ENCODE measurements at regions not wholly inside any gene's neighbourhood (a gene's known extent, or its start where the extent isn't known, plus 50 kb on each side); places are given as distances from the start of the nearest gene placed in this dataset.

DNA sequence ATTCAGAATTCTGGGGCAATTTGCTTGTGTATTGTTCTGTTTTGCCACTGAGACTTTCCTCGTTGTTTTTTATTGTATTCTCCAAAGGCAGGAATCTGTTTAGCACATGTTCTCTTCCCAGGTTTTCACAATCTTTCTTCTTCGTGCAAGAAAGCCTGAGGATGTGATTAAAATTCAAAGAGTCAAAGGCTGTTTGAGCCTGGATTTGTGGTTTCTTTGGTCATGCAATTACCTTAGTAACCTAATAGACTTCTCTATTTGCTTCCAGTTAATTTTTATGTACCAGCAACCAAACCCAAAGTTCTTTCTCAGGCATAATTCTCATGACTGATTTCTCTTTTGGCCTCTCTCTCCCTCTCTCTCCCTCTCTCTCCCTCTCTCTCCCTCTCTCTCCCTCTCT lies 1420.1 kb upstream of the TENM3 start:
- no peak overlapping the region for H2AK5ac ChIP-seq (ENCODE audit: low read length, severe bottlenecking)
- H2BK5ac ChIP-seq (ENCODE audit: low read depth, low read length, poor library complexity, severe bottlenecking), result no peak overlapping the region
- peaks cover 4% of the 10 kb centered on the region for H3K4me1 ChIP-seq (ENCODE audit: control insufficient read depth, insufficient read depth, low read depth, low read length)
- no peak overlapping the region for H3K9ac ChIP-seq (ENCODE audit: low read length)
- H3K4ac ChIP-seq (ENCODE audit: low read depth in 1 of 2, low read length in 2 of 2), result no peak overlapping the region
- no peak overlapping the region for H3K14ac ChIP-seq (ENCODE audit: low read length in 2 of 2)
- H3K4me2 ChIP-seq (ENCODE audit: low read length, poor library complexity, severe bottlenecking), result no peak overlapping the region
- H3K9me3 ChIP-seq (ENCODE audit: control insufficient read depth, low read length), result peaks cover 6% of the 10 kb centered on the region
- H3K79me1 ChIP-seq (replicated peaks; ENCODE audit: low read length, poor library complexity, severe bottlenecking), result no peaks in the 10 kb centered on the region
- no peak overlapping the region for H3K4me3 ChIP-seq (ENCODE audit: insufficient read depth in 1 of 2, low read depth in 1 of 2, low read length in 2 of 2)
- no peak overlapping the region for H4K91ac ChIP-seq (ENCODE audit: low read length)
- no peaks in the 10 kb centered on the region for H3K27me3 ChIP-seq (ENCODE audit: control insufficient read depth in 1 of 2, insufficient read depth in 1 of 2, low read length in 2 of 2)
- H3K27ac ChIP-seq (ENCODE audit: low read length, poor library complexity, severe bottlenecking), result no peak overlapping the region
- no peak overlapping the region for H2BK120ac ChIP-seq (ENCODE audit: low read depth, low read length)
- H2AFZ ChIP-seq (ENCODE audit: low read depth, low read length), result no peak overlapping the region
- no CpG with 5 or more reads among the region's 2 CpGs for WGBS
- no peak overlapping the region for H4K8ac ChIP-seq (ENCODE audit: low read length)
- H3K18ac ChIP-seq (ENCODE audit: low read depth in 1 of 2, low read length in 2 of 2), result no peak overlapping the region
- H3K23ac ChIP-seq (ENCODE audit: low read length in 2 of 2), result no peak overlapping the region
- DNase-seq, result no peak
- no peak overlapping the region for H2BK12ac ChIP-seq (ENCODE audit: low read length in 2 of 2)
- no peaks in the 10 kb centered on the region for H3K36me3 ChIP-seq (ENCODE audit: control insufficient read depth in 1 of 2, insufficient read depth in 2 of 2, low read depth in 1 of 2, low read length in 2 of 2)
- no peak overlapping the region for H2BK15ac ChIP-seq (ENCODE audit: low read depth, poor library complexity, severe bottlenecking)

DNA sequence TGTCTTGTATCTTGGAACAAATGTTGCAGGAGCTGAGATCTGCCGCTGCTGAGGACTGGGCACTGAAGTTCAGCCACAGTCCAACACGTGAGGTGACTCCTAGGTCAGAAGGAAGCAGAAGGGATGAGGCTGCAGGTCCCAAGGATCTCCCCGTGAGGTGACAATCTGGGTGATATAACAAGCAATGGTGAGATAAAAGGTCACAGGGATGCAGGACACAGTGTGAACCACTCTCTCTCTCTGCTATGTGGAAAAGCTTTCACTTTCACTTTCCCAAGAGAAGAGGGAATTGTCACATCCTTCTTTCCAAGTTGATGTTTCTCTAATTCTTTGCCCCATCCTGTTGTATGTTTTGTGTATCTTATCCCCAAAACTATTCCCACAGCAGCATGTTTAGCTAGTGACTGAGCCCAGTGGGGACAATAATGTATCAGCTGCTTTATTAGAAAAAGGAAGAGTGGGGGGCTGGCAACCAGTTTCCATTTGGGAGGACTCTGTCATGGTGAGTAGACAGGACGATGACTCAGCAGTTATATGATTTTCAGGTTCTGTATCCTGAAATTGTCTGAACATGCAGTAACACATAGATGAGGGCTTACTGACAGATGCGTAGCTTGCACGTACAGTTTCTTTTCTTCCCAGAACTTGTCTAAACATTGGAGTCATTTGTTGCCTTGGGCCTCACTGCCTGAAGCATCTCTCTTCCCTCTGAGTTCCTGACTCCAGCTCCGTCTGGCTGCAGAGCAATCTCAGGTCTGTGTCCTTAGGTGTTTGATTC lies 1415.8 kb upstream of the TENM3 start:
- Histone ChIP-seq H3K9me3 (ENCODE audit: control insufficient read depth, low read length) (peaks cover 6% of the 10 kb centered on the region), H2AK5ac (ENCODE audit: low read length, severe bottlenecking) (peak overlapping the region; percentile 26), H3K4ac (ENCODE audit: low read depth in 1 of 2, low read length in 2 of 2) (peak overlapping the region in 1 of 2 experiments; percentile 24), H2BK5ac (ENCODE audit: low read depth, low read length, poor library complexity, severe bottlenecking) (no peak overlapping the region), H3K14ac (ENCODE audit: low read length in 2 of 2) (no peak overlapping the region), H3K79me1 (replicated peaks; ENCODE audit: low read length, poor library complexity, severe bottlenecking) (no peaks in the 10 kb centered on the region), H3K9ac (ENCODE audit: low read length) (peak overlapping the region; percentile 79), H2AFZ (ENCODE audit: low read depth, low read length) (peak overlapping the region; percentile 94), H3K23ac (ENCODE audit: low read length in 2 of 2) (no peak overlapping the region), H3K4me1 (ENCODE audit: control insufficient read depth, insufficient read depth, low read depth, low read length) (peaks cover 4% of the 10 kb centered on the region), H3K27me3 (ENCODE audit: control insufficient read depth in 1 of 2, insufficient read depth in 1 of 2, low read length in 2 of 2) (no peaks in the 10 kb centered on the region), H2BK15ac (ENCODE audit: low read depth, poor library complexity, severe bottlenecking) (no peak overlapping the region), H4K91ac (ENCODE audit: low read length) (no peak overlapping the region), H3K18ac (ENCODE audit: low read depth in 1 of 2, low read length in 2 of 2) (peak overlapping the region in 1 of 2 experiments; percentile 14), H3K4me3 (ENCODE audit: insufficient read depth in 1 of 2, low read depth in 1 of 2, low read length in 2 of 2) (peak overlapping the region in 1 of 2 experiments; percentile 81), H3K4me2 (ENCODE audit: low read length, poor library complexity, severe bottlenecking) (no peak overlapping the region), H3K36me3 (ENCODE audit: control insufficient read depth in 1 of 2, insufficient read depth in 2 of 2, low read depth in 1 of 2, low read length in 2 of 2) (no peaks in the 10 kb centered on the region), H4K8ac (ENCODE audit: low read length) (peak overlapping the region; percentile 31), H3K27ac (ENCODE audit: low read length, poor library complexity, severe bottlenecking) (peak overlapping the region; percentile 25), H2BK120ac (ENCODE audit: low read depth, low read length) (no peak overlapping the region), H2BK12ac (ENCODE audit: low read length in 2 of 2) (no peak overlapping the region)
- WGBS, result 72% methylated on average over 6 of the region's 7 CpGs
- DNase-seq, result peak; percentile 56

DNA sequence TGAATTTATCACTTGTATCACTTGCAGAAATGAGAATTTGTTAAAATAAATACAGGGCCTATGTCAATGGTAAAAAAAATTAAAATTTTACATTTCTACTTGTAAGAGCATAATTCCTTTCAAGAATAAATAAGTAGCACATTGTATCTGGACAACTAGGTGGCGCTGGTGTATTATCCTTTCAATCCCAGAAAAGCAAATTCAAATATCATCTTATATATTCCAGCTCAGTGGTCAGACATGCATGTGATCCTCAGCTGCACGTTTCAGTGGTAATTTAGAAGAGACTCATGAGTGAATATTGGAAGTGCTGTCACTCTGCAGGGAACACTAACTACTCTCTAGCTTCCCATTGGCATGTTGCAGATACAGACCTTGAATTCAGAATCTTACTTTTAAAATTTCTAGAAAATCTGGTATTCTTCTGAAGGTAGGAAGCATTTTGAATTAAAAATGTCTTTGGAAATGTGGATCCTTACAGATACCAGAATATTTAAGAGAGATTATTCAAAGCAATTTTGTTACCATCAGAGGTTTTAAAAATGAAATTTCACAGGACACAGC lies 1414.7 kb upstream of the TENM3 start:
- no peak overlapping the region for H2BK5ac ChIP-seq (ENCODE audit: low read depth, low read length, poor library complexity, severe bottlenecking)
- H3K18ac ChIP-seq (ENCODE audit: low read depth in 1 of 2, low read length in 2 of 2), result no peak overlapping the region
- no peak overlapping the region for H2AFZ ChIP-seq (ENCODE audit: low read depth, low read length)
- DNase-seq, result peak; percentile 57
- no peak overlapping the region for H2BK120ac ChIP-seq (ENCODE audit: low read depth, low read length)
- no peak overlapping the region for H3K4me2 ChIP-seq (ENCODE audit: low read length, poor library complexity, severe bottlenecking)
- no peaks in the 10 kb centered on the region for H3K36me3 ChIP-seq (ENCODE audit: control insufficient read depth in 1 of 2, insufficient read depth in 2 of 2, low read depth in 1 of 2, low read length in 2 of 2)
- H3K9me3 ChIP-seq (ENCODE audit: control insufficient read depth, low read length), result peaks cover 6% of the 10 kb centered on the region
- no peak overlapping the region for H3K23ac ChIP-seq (ENCODE audit: low read length in 2 of 2)
- no peak overlapping the region for H3K4ac ChIP-seq (ENCODE audit: low read depth in 1 of 2, low read length in 2 of 2)
- H2BK15ac ChIP-seq (ENCODE audit: low read depth, poor library complexity, severe bottlenecking), result no peak overlapping the region
- no peaks in the 10 kb centered on the region for H3K79me1 ChIP-seq (replicated peaks; ENCODE audit: low read length, poor library complexity, severe bottlenecking)
- no peak overlapping the region for H2BK12ac ChIP-seq (ENCODE audit: low read length in 2 of 2)
- no peaks in the 10 kb centered on the region for H3K27me3 ChIP-seq (ENCODE audit: control insufficient read depth in 1 of 2, insufficient read depth in 1 of 2, low read length in 2 of 2)
- H3K9ac ChIP-seq (ENCODE audit: low read length), result no peak overlapping the region
- H3K4me1 ChIP-seq (ENCODE audit: control insufficient read depth, insufficient read depth, low read depth, low read length), result peaks cover 4% of the 10 kb centered on the region
- H4K8ac ChIP-seq (ENCODE audit: low read length), result no peak overlapping the region
- 0% methylated on average over 2 of the region's 2 CpGs for WGBS
- no peak overlapping the region for H3K4me3 ChIP-seq (ENCODE audit: insufficient read depth in 1 of 2, low read depth in 1 of 2, low read length in 2 of 2)
- H4K91ac ChIP-seq (ENCODE audit: low read length), result no peak overlapping the region
- no peak overlapping the region for H2AK5ac ChIP-seq (ENCODE audit: low read length, severe bottlenecking)
- H3K27ac ChIP-seq (ENCODE audit: low read length, poor library complexity, severe bottlenecking), result no peak overlapping the region
- H3K14ac ChIP-seq (ENCODE audit: low read length in 2 of 2), result no peak overlapping the region

DNA sequence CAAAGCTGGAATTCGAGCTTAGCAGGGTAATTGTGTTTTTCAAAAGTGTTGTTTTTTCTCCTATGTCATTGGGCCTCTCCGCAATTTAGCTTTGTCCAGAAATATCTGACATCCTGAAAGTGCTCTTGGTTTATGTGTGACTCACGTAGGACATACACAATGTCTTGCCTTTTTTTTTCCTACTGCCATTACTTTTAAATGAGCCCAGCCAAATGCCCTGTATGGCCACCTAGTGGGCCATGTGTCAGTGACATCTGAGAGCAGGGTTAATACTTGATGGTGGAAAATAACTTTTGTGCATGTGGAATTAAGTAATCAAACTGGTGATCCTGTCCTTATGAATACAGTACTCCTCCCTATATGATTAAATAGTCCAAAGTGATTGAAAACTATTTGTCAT lies 1411.1 kb upstream of the TENM3 start:
- 39% methylated on average over 3 of the region's 3 CpGs for WGBS
- Histone ChIP-seq H3K14ac (ENCODE audit: low read length in 2 of 2) (no peak overlapping the region), H3K36me3 (ENCODE audit: control insufficient read depth in 1 of 2, insufficient read depth in 2 of 2, low read depth in 1 of 2, low read length in 2 of 2) (no peaks in the 10 kb centered on the region)

More for the DNA sequence above, 1411.1 kb upstream of the TENM3 start:
- no peak overlapping the region for H3K18ac ChIP-seq (ENCODE audit: low read depth in 1 of 2, low read length in 2 of 2)
- H3K4me3 ChIP-seq (ENCODE audit: insufficient read depth in 1 of 2, low read depth in 1 of 2, low read length in 2 of 2), result no peak overlapping the region
- H3K27me3 ChIP-seq (ENCODE audit: control insufficient read depth in 1 of 2, insufficient read depth in 1 of 2, low read length in 2 of 2), result no peaks in the 10 kb centered on the region
- no peak overlapping the region for H3K4ac ChIP-seq (ENCODE audit: low read depth in 1 of 2, low read length in 2 of 2)
- no peak overlapping the region for H3K9ac ChIP-seq (ENCODE audit: low read length)
- H2AK5ac ChIP-seq (ENCODE audit: low read length, severe bottlenecking), result no peak overlapping the region
- no peaks in the 10 kb centered on the region for H3K9me3 ChIP-seq (ENCODE audit: control insufficient read depth, low read length)
- no peak overlapping the region for H4K8ac ChIP-seq (ENCODE audit: low read length)
- peaks cover 4% of the 10 kb centered on the region for H3K4me1 ChIP-seq (ENCODE audit: control insufficient read depth, insufficient read depth, low read depth, low read length)
- no peak overlapping the region for H3K4me2 ChIP-seq (ENCODE audit: low read length, poor library complexity, severe bottlenecking)
- no peak overlapping the region for H2AFZ ChIP-seq (ENCODE audit: low read depth, low read length)
- no peak overlapping the region for H2BK5ac ChIP-seq (ENCODE audit: low read depth, low read length, poor library complexity, severe bottlenecking)
- H2BK12ac ChIP-seq (ENCODE audit: low read length in 2 of 2), result no peak overlapping the region
- H4K91ac ChIP-seq (ENCODE audit: low read length), result no peak overlapping the region
- H3K79me1 ChIP-seq (replicated peaks; ENCODE audit: low read length, poor library complexity, severe bottlenecking), result no peaks in the 10 kb centered on the region
- no peak overlapping the region for H2BK15ac ChIP-seq (ENCODE audit: low read depth, poor library complexity, severe bottlenecking)
- H2BK120ac ChIP-seq (ENCODE audit: low read depth, low read length), result no peak overlapping the region
- H3K23ac ChIP-seq (ENCODE audit: low read length in 2 of 2), result no peak overlapping the region
- peak; percentile 28 for DNase-seq
- no peak overlapping the region for H3K27ac ChIP-seq (ENCODE audit: low read length, poor library complexity, severe bottlenecking)

Data from mesenchymal stem cell (in vitro differentiated cells and primary cell).